Parathyroid adenoma (tissue), 2 donors: ENCODE measurements at regions not wholly inside any gene's neighbourhood (a gene's known extent, or its start where the extent isn't known, plus 50 kb on each side); places are given as distances from the start of the nearest gene placed in this dataset.

Source experiments
- H2AFZ ChIP-seq: fragments of 300-600 bp; sonication (generic); one replicate; pipeline ENCODE4 v1.7.0; 2017; ENCODE audit warnings: antibody characterized with exemption, mild to moderate bottlenecking
- H3K27ac ChIP-seq: fragments of 300-600 bp; sonication (generic); one replicate; pipeline ENCODE4 v1.7.0; 2017
- H3K27me3 ChIP-seq: fragments of 300-600 bp; sonication (generic); one replicate; pipeline ENCODE4 v1.7.0; 2017; ENCODE audit warnings: low read length; ENCODE audit not compliant: control insufficient read depth, insufficient read depth
- H3K36me3 ChIP-seq: fragments of 300-600 bp; sonication (generic); one replicate; pipeline ENCODE4 v1.7.0; 2017; ENCODE audit warnings: low read length; ENCODE audit not compliant: control insufficient read depth, insufficient read depth
- H3K4me1 ChIP-seq: fragments of 300-600 bp; sonication (generic); one replicate; pipeline ENCODE4 v1.7.0; 2017; ENCODE audit warnings: control low read depth
- H3K4me2 ChIP-seq: fragments of 300-600 bp; sonication (generic); one replicate; pipeline ENCODE4 v1.7.0; 2017; ENCODE audit warnings: low read length
- H3K4me3 ChIP-seq: fragments of 300-600 bp; sonication (generic); one replicate; pipeline ENCODE4 v1.7.0; 2017; ENCODE audit warnings: low read depth, low read length
- H3K79me2 ChIP-seq: fragments of 300-600 bp; sonication (generic); one replicate; pipeline ENCODE4 v1.7.0; 2017; ENCODE audit warnings: control low read depth
- H3K9ac ChIP-seq: fragments of 300-600 bp; sonication (generic); one replicate; pipeline ENCODE4 v1.7.0; 2017; ENCODE audit warnings: mild to moderate bottlenecking
- H3K9me3 ChIP-seq: fragments of 300-600 bp; sonication (generic); one replicate; pipeline ENCODE4 v1.7.0; 2017; ENCODE audit warnings: low read length; ENCODE audit not compliant: control insufficient read depth
- CTCF ChIP-seq: fragments of 300-600 bp; sonication (generic); IDR thresholded peaks from one replicate; pipeline ENCODE4 v1.7.0; 2017; ENCODE audit warnings: antibody characterized with exemption, mild to moderate bottlenecking
- donor health status: primary hyperparathyroidism.

- Histone ChIP-seq H3K36me3 (no peaks in the 10 kb centered on the region), H3K27ac (no peak overlapping the region), H3K4me1 (no peaks in the 10 kb centered on the region), H3K9me3 (no peaks in the 10 kb centered on the region), H3K27me3 (no peaks in the 10 kb centered on the region), H3K79me2 (no peaks in the 10 kb centered on the region), H2AFZ (no peak overlapping the region), H3K9ac (no peak overlapping the region), H3K4me3 (no peak overlapping the region), H3K4me2 (no peak overlapping the region)
- TF ChIP-seq CTCF, result no peak
These were observed 339.8 kb upstream of the THRB start for GRCh38 chr3:24834442-24834841.

GRCh38 chr3:24835510-24835909 lies 340.9 kb upstream of the THRB start:
- Histone ChIP-seq H3K36me3 (no peaks in the 10 kb centered on the region), H3K9me3 (no peaks in the 10 kb centered on the region), H3K4me1 (no peaks in the 10 kb centered on the region), H3K4me3 (no peak overlapping the region), H3K27me3 (no peaks in the 10 kb centered on the region), H3K4me2 (no peak overlapping the region), H3K9ac (no peak overlapping the region), H3K79me2 (no peaks in the 10 kb centered on the region), H2AFZ (no peak overlapping the region), H3K27ac (no peak overlapping the region)
- no peak for TF ChIP-seq CTCF

- no peak overlapping the region for H2AFZ ChIP-seq
- H3K27ac ChIP-seq, result no peak overlapping the region
- H3K27me3 ChIP-seq, result no peaks in the 10 kb centered on the region
- no peaks in the 10 kb centered on the region for H3K36me3 ChIP-seq
- no peaks in the 10 kb centered on the region for H3K4me1 ChIP-seq
- no peak overlapping the region for H3K9ac ChIP-seq
- H3K4me2 ChIP-seq, result no peak overlapping the region
- TF ChIP-seq CTCF, result no peak
- H3K9me3 ChIP-seq, result no peaks in the 10 kb centered on the region
- H3K4me3 ChIP-seq, result no peak overlapping the region
- no peaks in the 10 kb centered on the region for H3K79me2 ChIP-seq
These were observed 343.0 kb upstream of the THRB start for GRCh38 chr3:24837601-24838000.

- Histone ChIP-seq H3K9me3 (no peaks in the 10 kb centered on the region), H3K36me3 (no peaks in the 10 kb centered on the region), H3K4me3 (no peak overlapping the region), H2AFZ (no peak overlapping the region), H3K4me2 (no peak overlapping the region), H3K27me3 (no peaks in the 10 kb centered on the region), H3K4me1 (no peaks in the 10 kb centered on the region), H3K27ac (no peak overlapping the region), H3K79me2 (no peaks in the 10 kb centered on the region), H3K9ac (no peak overlapping the region)
- no peak for TF ChIP-seq CTCF
These were observed 343.9 kb upstream of the THRB start for GRCh38 chr3:24838533-24838932.

- Histone ChIP-seq H2AFZ (no peak overlapping the region), H3K4me2 (no peak overlapping the region), H3K36me3 (no peaks in the 10 kb centered on the region), H3K4me1 (no peaks in the 10 kb centered on the region), H3K9me3 (no peaks in the 10 kb centered on the region), H3K4me3 (no peak overlapping the region), H3K27me3 (no peaks in the 10 kb centered on the region), H3K79me2 (no peaks in the 10 kb centered on the region), H3K27ac (no peak overlapping the region), H3K9ac (no peak overlapping the region)
- TF ChIP-seq CTCF, result no peak
These were observed 349.3 kb upstream of the THRB start for GRCh38 chr3:24843955-24844354.
